ENCODE measurements at regions not wholly inside any gene's neighbourhood (a gene's known extent, or its start where the extent isn't known, plus 50 kb on each side); places are given as distances from the start of the nearest gene placed in this dataset.
"Not testable (repeated sequence)": the region's sequence is repeated elsewhere in the genome, so short reads cannot be mapped to it uniquely, and the experiment has no call there.

DNA sequence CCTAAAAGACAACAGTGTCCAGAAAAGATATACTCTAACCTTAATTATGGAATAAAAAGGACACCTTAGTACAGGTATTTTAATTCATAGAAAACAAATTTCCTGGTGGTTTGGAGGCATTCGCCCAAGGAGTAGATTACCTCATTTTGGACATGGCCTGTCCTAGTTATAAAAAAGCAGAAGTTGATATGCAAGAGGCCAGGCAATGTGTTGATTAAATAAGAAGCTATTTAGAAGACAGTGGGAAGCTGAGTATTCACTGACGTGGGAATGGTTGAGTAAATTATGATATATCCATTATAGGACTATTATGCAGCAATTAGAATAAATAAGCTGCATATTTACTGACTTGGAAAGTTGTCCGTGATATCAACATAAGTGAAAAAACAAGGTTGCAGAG is 314.9 kb downstream of the ALDH8A1 start:
- DNase-seq (ENCODE audit: low read depth in 2 of 2): no peak

DNA sequence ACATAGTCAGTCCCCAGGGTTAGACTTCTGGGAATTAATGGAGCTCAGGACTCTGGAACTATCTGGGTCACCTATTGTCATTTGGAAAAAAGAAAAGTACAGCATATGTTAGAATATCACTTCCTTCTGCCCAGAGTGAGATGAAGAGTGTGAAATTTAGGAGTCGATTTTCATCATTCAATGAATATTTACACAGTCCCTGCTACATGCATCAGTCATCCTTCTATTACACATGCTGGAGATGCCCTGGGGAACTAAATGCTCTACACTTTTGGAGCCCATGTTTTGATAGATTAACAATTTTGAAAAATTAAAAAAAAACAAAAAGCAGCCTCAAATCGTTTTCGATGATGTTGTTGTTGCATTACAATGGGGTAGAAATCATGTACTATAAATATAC is 315.4 kb downstream of the ALDH8A1 start:
- DNase-seq (ENCODE audit: low read depth in 2 of 2): no peak

DNA sequence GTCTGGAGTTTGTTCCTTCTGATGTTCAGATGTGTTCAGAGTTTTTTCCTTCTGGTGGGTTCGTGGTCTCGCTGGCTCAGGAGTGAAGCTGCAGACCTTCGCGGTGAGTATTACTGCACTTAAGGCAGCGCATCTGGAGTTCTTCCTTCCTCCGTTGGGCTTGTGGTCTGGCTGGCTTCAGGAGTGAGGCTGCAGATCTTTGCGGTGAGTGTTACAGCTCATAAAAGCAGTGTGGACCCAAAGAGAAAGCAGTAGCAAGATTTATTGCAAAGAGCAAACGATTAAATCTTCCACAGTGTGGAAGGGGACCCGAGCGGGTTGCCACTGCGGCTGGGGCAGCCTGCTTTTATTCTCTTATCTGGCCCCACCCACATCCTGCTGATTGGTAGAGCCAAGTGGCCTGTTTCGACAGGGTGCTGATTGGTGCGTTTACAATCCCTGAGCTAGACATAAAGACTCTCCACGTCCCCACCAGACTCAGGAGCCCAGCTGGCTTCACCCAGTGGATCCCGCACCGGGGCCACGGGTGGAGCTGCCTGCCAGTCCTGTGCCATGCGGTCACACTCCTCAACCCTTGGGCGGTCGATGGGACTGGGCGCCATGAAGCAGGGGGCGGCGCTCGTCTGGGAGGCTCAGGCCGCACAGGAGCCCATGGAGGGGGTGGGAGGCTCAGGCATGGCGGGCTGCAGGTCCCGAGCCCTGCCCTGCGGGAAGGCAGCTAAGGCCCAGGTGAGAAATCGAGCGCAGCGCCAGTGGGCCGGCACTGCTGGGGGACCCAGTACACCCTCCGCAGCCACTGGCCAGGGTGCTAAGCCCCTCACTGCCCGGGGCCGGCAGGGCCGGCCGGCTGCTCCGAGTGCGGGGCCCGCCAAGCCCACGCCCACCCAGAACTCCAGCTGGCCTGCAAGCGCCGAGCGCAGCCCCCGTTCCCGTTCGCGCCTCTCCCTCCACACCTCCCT is 315.3 kb upstream of the SGK1 start:
- DNase-seq (ENCODE audit: low read depth in 2 of 2): peak; percentile 3 to 11

DNA sequence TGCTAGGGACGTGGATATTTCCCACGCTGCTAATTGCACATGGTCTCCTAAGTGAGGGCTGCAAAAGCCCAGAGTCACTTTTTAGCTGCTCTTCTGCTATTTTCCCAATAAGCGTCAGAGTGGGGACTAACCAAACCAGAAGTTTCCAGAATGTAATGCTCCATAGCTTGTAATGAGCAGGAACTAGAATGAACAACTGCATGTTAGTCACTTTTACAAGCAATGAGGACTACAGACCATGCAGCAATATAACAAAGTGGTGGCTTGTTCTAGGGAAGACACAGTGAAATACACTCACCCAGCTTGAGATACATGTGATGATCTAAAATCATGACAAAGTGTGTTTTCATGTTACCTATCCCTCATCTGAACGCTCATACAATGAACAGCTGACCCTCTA is 314.1 kb upstream of the SGK1 start:
- no peak for DNase-seq (ENCODE audit: low read depth in 2 of 2)

DNA sequence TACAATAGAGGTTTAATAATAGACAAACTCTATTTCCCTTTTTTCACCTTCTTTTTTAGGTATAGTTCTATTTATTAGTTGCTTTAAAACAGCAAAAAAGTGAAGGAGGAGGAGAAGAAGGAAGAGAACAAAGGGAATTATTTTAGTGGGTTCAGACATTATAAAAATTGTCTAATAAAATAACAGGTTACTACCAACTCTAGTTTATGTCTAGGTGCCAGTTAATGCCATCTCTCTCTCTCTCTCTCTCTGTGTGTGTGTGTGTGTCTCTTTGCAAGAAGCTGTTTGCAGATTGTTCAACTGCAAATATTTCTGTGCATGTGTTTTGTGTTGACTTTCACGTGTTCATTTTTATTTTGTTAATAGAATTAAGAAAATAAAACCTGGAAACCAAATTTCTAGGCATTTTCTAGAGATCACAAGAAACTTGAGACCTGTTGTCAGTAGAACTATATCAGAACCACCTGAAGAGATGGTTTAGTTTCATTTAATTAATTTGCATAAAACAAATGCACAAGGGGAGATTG is 313.5 kb upstream of the SGK1 start:
- DNase-seq (ENCODE audit: low read depth in 2 of 2): no peak

DNA sequence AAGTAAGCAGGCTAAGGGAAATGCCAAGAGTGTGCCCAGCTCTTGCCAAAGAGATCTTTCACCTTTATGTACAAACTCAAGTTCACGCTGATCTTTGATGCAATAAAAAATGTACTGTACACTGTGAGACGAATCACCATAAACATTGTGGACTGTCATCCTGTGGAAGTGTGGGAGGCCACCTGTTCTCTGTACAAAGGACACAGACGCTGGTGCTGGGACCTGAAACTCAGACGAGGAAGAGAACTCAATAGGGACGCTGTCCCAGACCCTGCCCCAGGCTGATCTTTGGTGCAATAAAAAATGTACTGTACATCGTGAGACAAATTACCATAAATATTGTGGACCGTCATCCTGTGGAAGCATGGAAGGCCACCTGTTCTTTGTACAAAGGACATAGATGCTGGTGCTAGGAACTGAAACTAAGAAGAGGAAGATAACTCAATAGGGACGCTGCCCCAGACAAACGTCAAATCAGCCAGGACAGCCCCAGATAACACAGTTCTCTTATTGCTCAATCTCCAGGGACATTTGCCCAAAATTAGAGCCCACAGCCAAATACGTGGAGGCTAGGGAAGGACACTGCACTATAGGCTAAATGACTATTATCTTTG is 312.7 kb upstream of the SGK1 start:
- DNase-seq (ENCODE audit: low read depth in 2 of 2): no peak

DNA sequence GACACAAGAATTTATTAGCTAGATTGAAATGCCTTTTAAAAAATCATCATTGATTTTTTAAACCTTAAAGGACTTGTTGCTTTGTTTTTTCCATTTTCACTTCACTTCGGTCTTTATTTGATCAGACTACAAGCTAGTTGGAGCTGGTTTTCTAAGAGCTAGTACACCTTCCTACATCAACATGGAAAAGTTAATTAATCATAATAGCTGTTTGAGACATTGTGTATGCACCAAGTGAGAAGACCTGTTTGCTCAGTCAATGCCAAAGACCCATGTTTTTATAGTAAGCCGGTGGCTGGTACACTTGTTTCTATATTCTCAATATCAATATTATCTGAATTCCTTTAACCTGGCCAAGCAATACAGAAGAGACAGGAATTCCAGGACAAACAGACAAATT is 310.2 kb upstream of the SGK1 start:
- DNase-seq (ENCODE audit: low read depth in 2 of 2): no peak

DNA sequence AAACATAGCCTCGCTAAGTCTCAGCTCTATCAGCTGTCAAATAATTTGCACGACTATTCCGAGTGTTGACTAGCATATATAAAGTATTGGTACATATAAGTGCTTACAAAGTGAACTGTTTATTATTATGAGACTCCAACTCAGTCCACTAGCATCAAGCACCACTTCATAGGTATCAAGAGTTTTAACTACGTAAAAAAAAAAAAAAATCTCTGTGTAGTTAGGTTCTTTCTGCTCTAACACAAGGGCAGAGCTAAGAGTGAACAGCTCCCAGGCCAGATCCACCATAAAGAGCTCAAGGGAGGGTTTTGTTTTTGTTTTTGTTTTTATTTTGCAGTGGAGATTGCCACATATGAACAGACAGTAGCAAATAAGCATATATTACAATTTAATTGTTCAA is 309.8 kb upstream of the SGK1 start:
- DNase-seq (ENCODE audit: low read depth in 2 of 2): no peak

DNA sequence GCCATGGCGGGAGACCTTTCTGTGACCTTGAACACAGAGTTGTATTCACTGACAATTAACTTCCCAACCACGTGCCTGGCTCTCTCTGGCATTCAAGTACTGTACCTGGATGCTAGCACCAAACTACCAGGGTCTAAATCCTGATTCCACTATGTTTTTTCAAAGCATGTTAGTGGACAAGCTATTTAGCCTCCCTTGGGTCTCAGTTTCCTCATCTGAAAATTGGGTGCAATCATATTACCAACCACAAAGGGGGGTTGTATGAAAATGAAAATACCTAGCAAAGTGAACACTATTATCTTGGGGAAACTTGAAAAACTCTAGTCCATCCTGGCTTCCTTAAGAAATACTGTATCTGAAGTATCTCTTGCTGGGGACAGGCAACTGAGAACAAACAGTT is 308.7 kb upstream of the SGK1 start:
- no peak for DNase-seq (ENCODE audit: low read depth in 2 of 2)

DNA sequence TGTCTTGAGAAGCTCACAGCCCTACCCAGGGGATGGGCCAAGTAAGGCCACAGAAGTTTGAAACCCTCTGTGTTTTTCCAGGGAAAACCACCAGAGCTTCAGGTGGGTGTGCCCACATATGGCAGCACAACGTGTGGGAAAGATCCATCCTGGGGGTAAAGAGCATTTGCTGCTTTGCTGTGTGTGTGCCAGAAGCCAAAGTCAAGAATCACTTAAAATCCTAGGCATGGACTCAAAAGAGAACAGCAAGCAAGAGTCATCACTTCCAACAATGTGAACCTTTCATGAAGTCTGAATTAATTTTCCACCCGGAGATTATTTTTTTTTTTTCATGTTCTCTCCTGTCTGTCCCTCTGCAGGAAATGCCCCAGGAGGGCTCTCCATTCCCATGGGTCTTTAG is 308.2 kb upstream of the SGK1 start:
- no peak for DNase-seq (ENCODE audit: low read depth in 2 of 2)

DNA sequence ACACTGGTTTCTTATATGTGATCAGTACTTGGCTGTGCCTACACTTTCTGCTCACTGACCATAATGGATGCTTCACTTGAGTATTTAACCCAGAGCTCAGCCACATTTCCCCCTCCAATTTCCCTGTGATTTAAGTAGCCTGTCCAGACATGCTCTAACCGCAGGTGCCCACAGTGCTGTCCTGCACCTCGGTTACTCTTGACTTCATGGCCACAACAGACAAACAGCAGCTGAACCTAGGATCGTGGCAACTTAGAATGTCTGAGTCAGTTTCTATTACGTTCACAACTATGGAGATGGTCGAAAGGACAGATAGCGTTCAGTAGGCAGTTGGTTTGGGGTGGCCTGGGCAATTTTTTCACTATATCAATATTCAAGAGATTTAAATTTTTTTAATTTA is 306.9 kb upstream of the SGK1 start:
- DNase-seq (ENCODE audit: low read depth in 2 of 2): no peak

DNA sequence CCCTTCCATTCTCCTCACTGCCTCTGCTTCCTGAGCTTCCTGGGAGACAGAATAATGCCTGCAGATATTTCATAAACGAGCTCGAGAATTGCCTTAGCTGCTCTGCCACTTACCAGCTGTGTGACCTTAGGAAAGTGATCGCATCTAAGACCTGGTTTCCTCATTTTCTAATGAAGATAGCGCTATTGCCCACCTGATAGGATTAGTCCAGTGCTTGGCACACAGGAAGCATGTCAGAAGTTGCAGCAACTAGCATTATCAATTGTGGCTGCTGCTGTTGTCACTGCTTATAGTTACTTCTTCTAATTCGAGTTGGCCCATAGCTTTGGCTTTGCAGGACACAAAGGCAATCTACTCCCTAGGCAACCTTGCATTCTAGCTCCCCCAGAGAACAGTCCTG is 305.5 kb upstream of the SGK1 start:
- DNase-seq (ENCODE audit: low read depth in 2 of 2): no peak

DNA sequence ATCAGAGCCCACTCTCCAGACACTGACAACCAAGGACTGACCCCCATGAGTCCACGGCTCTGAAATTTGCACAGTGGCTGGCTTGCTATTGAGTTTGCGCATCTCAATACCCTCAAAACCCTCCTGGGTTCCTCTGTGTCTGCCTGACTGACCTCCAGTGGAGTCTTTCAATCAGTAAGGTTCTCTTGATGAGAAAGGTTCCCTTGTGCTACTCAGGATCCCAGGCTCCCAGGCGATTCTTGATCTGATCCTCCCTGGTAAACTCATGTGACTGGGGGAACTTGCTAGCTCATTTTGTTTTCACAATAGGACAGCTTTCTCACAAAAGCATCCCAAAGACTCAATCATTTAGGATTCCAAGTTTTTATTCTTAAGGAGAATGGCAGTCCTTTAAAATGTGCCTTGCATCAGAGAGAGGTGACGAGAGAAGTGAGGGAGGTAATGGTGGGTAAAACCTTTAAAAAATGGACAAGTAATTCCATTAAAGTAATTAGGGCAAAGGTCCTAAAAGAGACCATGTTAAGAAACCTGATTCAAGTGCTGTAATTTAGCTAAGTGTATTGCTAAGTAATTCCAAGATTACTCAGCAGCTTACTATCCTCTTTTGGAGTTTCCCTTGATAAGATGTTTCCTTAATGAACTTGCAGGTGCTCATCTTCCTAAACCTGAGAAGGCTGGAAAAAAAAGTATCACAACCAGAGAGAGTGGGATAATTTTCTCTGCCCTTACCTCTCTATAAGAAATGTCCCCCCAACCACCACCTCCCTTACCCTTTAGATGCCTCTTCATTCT is 304.7 kb upstream of the SGK1 start:
- no peak for DNase-seq (ENCODE audit: low read depth in 2 of 2)

DNA sequence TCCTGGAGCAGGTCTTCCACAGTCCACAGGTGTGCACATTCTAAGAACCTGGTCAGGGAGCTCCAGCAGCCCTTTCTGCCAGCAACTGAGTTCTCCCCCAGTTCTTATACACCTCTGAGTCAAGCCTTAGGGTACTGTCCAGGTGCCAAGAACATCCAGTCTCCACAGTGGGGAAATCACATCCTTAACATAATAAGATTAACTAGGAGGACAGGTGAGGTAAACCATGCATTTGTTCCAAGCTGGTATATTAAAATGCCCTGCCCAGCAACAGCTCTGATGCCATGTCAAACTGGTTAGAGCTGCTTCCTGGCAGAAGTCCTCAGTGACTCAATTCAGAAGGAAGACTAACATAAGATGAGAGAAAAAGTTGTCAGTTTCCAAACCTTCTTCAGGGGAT is 303.9 kb upstream of the SGK1 start:
- no peak for DNase-seq (ENCODE audit: low read depth in 2 of 2)

DNA sequence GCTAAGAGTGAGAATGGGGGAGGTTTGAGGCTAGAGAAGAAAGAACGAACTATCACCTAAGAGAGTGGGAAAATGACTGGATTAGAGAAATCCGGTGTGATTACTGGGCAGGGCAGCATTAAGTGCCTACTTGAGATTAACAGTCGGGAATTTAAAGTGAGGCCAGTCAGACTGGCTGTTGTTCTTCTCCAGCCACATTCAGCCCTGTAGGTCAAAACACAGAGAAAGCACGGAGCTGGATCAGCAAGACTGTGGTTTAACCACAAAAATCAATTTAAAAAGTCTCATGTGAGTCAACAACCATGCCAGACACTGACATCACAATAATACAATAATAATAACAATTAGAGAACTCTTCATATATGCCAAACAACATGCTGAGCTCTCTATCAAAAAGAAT is 301.9 kb upstream of the SGK1 start:
- no peak for DNase-seq (ENCODE audit: low read depth in 2 of 2)

DNA sequence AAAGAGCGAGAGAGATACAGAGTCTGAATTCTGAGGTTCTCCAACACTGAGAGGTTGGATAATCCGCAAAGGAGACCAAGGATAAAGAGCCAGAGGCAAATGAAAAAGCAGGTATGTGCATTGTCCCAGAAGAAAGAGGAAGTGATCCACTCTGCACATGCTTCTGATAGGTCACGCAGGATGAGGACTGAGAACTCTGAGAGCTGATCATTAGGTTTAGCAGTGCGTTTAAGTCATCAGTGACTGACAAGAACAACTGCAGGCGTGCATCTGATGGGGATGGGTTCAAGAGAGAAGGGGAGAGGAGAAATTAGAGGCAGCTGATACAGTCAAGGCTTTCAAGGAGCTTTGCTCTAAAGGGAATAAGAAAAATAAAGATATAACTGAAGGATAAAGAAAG is 301.2 kb upstream of the SGK1 start:
- no peak for DNase-seq (ENCODE audit: low read depth in 2 of 2)

DNA sequence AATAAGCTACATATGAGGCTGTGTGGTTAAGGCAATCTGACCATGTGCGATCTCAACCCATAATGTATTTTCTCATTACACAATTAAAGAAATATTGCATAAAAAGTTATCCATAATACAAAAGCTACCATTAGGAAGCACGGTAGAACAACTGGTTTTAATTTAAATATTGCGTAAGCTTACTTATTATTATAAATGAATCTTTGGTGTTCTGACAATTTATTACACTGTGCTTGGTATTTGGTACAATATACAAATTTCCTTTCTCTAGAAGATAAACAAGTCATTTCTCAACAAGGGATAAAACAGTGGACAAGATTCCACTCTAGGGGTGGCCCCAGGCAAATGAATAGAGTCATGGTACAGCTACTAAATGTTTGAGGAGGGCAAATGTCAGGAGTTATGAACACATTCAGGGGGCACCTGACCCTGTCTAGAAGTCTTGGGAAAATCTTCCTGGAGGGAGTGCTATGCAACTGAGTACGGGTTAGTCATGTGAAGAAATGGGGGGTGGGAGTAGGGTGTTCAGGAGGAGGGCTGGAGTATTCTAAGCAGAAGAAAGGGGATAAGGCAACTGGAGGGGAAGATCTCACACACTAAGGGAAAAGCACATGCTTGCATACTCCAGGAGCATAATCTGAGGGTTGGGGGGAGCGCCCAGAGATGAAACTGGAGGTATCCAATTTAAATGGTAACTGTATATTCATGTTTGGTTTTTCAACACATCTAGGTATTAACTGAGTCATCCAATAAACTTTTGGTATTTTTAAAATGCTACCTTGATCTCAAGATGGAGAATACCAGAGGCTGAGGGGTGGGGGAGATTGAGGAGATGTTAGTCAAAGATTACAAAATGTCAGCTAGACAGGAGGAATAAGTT is 296.9 kb upstream of the SGK1 start:
- DNase-seq (ENCODE audit: low read depth in 2 of 2): no peak

DNA sequence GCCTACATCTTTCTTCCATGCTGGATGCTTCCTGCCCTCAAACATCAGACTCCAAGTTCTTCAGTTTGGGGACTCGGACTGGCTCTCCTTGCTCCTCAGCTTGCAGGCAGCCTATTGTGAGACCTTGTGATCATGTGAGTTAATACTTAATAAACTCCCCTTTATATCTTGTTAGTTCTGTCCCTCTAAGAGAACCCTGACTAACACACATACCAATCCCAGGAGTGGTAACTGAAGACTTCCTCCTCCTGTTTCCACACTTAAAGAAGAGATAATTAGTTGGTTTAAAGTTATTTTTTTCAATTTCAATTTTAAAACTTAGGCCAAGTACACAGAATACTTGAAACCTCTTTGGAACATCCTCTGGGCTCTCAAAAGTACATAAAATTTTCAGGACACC is 294.2 kb upstream of the SGK1 start:
- not testable (repeated sequence) for DNase-seq (ENCODE audit: low read depth in 2 of 2)

DNA sequence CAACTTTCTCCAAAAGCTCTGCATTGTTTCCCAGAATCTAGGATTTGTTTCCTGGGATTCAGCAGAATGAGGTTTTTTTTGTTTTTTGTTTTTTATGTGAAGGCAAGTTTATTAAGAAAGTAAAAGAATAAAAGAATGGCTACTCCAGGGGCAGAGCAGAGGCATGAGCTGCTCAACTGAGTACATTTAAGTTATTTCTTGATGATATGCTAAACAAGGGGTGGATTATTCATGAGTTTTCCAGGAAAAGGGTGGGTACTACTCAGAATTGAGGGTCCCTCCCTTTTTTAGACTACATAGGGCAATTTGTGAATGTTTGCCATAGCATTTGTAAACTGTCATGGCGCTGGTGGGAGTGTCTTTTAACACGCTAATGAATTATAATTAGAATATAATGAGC is 292.5 kb upstream of the SGK1 start:
- no peak for DNase-seq (ENCODE audit: low read depth in 2 of 2)

DNA sequence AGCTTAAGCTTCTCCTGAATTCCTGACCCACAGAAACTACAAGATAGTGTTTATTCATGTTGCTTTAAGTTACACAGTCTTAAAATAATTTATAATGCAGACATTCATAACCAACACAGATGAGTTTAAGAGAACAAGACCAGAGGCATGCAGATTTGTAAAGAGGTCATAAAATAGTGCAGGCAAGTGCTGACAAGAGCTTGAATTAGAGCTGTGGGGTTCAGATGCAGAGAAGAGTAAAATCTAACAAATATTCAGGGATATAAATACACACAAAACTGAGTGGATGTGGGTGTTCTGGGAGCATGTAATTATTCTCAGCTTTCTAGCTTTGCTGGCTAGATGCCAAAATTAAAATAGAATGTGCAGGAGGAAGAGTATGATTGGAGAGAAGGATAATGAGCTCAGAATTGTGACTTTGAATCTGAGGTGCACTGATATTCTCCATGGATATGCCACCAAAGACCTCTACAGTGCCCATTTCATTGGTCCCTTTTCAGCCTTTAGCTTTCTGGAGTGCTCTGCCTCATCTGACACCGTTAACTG is 291.9 kb upstream of the SGK1 start:
- no peak for DNase-seq (ENCODE audit: low read depth in 2 of 2)

DNA sequence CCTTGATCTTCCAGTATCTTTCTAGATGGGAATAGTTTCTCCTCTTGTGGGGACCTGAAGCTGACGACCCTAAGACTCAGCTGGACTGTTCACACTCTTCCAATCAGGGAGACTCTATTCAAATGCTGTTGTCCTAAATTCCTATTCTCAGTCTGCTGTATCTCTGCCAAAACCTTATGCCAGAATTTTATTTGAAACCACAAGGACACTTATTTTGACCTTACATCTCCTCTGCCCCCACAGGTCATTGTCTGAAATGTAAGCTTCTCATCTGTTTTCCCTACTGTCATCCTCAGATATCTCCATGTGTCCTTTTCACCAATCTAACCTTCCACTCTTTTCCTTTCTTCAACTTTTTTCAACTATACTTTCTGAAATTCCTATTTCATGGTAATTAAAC is 289.5 kb upstream of the SGK1 start:
- DNase-seq (ENCODE audit: low read depth in 2 of 2): no peak

Measured in stimulated activated CD8-positive, alpha-beta memory T cell treated with anti-CD3 and anti-CD28 coated beads, Interleukin-7, amount 100 ng/mL, for 4 hours (primary cell).